Hepatocyte (in vitro differentiated cells): ENCODE measurements at regions not wholly inside any gene's neighbourhood (a gene's known extent, or its start where the extent isn't known, plus 50 kb on each side); places are given as distances from the start of the nearest gene placed in this dataset.

Experiments
- EZH2 ChIP-seq: fragments of 200-600 bp; sonication (generic); IDR thresholded peaks from 2 replicates; pipeline ENCODE4 v1.6.1; 2016; ENCODE audit warnings: antibody characterized with exemption, mild to moderate bottlenecking, borderline replicate concordance
- TF ChIP-seq, protein P1 (sequence below): fragments of 200-600 bp; sonication (generic); IDR thresholded peaks from 2 replicates; pipeline ENCODE4 v1.5.1; 2016; ENCODE audit warnings: antibody characterized with exemption, mild to moderate bottlenecking; ENCODE audit not compliant: poor library complexity

DNA sequence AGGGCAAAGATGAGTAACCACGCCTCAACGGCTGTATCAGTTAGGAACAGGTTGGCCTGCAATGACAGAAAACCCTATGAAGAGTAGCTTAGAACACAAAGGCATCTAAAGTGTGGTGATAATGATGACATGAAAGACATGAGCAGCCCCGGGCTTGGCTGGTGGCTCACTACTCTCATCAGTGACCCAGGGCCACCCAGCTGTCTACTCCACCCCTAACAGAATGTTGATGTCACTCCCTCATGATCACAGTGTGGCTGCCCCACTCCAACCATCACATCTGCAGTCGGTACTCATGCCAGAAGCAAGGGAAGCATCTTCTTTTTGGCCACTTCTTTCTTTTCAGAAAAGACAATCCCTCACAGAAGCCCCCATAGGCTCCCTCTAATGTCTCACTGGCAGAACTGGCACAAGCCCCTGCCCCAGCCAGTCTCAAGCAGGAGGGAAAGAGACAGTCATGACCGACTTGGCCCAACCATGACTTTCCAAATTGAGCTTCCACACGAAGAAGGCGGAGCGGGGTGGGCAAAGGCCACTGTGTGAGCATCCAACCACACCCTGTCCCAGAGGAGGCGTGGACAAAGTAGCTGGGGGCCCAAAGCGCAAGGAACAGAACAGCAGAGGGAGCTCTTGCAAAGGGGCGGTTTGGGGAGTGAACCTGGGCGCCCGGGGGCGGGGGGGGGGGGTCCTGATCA lies 72.0 kb upstream of the IQSEC1 start:
- TF ChIP-seq, protein P1, sequence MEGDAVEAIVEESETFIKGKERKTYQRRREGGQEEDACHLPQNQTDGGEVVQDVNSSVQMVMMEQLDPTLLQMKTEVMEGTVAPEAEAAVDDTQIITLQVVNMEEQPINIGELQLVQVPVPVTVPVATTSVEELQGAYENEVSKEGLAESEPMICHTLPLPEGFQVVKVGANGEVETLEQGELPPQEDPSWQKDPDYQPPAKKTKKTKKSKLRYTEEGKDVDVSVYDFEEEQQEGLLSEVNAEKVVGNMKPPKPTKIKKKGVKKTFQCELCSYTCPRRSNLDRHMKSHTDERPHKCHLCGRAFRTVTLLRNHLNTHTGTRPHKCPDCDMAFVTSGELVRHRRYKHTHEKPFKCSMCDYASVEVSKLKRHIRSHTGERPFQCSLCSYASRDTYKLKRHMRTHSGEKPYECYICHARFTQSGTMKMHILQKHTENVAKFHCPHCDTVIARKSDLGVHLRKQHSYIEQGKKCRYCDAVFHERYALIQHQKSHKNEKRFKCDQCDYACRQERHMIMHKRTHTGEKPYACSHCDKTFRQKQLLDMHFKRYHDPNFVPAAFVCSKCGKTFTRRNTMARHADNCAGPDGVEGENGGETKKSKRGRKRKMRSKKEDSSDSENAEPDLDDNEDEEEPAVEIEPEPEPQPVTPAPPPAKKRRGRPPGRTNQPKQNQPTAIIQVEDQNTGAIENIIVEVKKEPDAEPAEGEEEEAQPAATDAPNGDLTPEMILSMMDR: no peak
- TF ChIP-seq EZH2: no peak
